ENCODE measurements at regions not wholly inside any gene's neighbourhood (a gene's known extent, or its start where the extent isn't known, plus 50 kb on each side); places are given as distances from the start of the nearest gene placed in this dataset.

DNA sequence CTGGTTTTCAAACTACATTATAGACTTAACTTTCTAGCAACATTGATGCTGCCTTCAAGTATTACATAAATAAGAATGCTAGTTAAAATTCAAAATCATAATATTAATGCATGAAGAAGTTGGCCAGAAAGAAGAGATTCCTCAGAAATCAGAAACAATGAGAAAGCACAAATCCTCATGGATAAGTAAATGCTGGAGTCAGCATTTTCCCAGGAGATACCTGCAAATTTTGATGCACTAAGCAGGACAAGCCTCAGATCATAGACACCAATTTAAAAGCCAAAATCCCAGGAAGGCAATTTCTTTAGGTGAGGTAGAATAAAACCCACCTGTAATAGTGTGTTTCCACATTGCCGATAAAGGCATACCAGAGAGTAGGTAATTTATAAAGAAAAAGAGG lies 305.2 kb upstream of the TBX18 start:
- Histone ChIP-seq H2BK12ac (ENCODE audit: low read length in 2 of 2) (no peak overlapping the region), H2BK15ac (ENCODE audit: low read depth, poor library complexity, severe bottlenecking) (no peak overlapping the region), H2AK5ac (ENCODE audit: low read length, severe bottlenecking) (no peak overlapping the region), H3K27me3 (ENCODE audit: control insufficient read depth in 1 of 2, insufficient read depth in 1 of 2, low read length in 2 of 2) (no peaks in the 10 kb centered on the region), H2BK120ac (ENCODE audit: low read depth, low read length) (no peak overlapping the region), H2BK5ac (ENCODE audit: low read depth, low read length, poor library complexity, severe bottlenecking) (no peak overlapping the region), H3K4me1 (ENCODE audit: control insufficient read depth, insufficient read depth, low read depth, low read length) (no peaks in the 10 kb centered on the region), H3K9me3 (ENCODE audit: control insufficient read depth, low read length) (no peaks in the 10 kb centered on the region), H3K4me3 (ENCODE audit: insufficient read depth in 1 of 2, low read depth in 1 of 2, low read length in 2 of 2) (no peak overlapping the region), H4K91ac (ENCODE audit: low read length) (no peak overlapping the region), H3K79me1 (replicated peaks; ENCODE audit: low read length, poor library complexity, severe bottlenecking) (no peaks in the 10 kb centered on the region), H3K36me3 (ENCODE audit: control insufficient read depth in 1 of 2, insufficient read depth in 2 of 2, low read depth in 1 of 2, low read length in 2 of 2) (no peaks in the 10 kb centered on the region), H3K23ac (ENCODE audit: low read length in 2 of 2) (no peak overlapping the region), H2AFZ (ENCODE audit: low read depth, low read length) (no peak overlapping the region), H3K14ac (ENCODE audit: low read length in 2 of 2) (no peak overlapping the region), H3K4me2 (ENCODE audit: low read length, poor library complexity, severe bottlenecking) (no peak overlapping the region), H3K9ac (ENCODE audit: low read length) (no peak overlapping the region), H4K8ac (ENCODE audit: low read length) (no peak overlapping the region), H3K18ac (ENCODE audit: low read depth in 1 of 2, low read length in 2 of 2) (no peak overlapping the region), H3K27ac (ENCODE audit: low read length, poor library complexity, severe bottlenecking) (no peak overlapping the region), H3K4ac (ENCODE audit: low read depth in 1 of 2, low read length in 2 of 2) (no peak overlapping the region)
- no peak for DNase-seq
- WGBS = 92% methylated on average over 1 of the region's 1 CpG

- Histone ChIP-seq H2BK12ac (ENCODE audit: low read length in 2 of 2) (no peak overlapping the region), H2BK15ac (ENCODE audit: low read depth, poor library complexity, severe bottlenecking) (no peak overlapping the region), H3K4me2 (ENCODE audit: low read length, poor library complexity, severe bottlenecking) (no peak overlapping the region), H3K14ac (ENCODE audit: low read length in 2 of 2) (no peak overlapping the region), H3K4ac (ENCODE audit: low read depth in 1 of 2, low read length in 2 of 2) (no peak overlapping the region), H3K27me3 (ENCODE audit: control insufficient read depth in 1 of 2, insufficient read depth in 1 of 2, low read length in 2 of 2) (no peaks in the 10 kb centered on the region), H3K4me1 (ENCODE audit: control insufficient read depth, insufficient read depth, low read depth, low read length) (no peaks in the 10 kb centered on the region), H2AK5ac (ENCODE audit: low read length, severe bottlenecking) (no peak overlapping the region), H4K91ac (ENCODE audit: low read length) (no peak overlapping the region), H3K4me3 (ENCODE audit: insufficient read depth in 1 of 2, low read depth in 1 of 2, low read length in 2 of 2) (no peak overlapping the region), H4K8ac (ENCODE audit: low read length) (no peak overlapping the region), H3K36me3 (ENCODE audit: control insufficient read depth in 1 of 2, insufficient read depth in 2 of 2, low read depth in 1 of 2, low read length in 2 of 2) (no peaks in the 10 kb centered on the region), H2BK5ac (ENCODE audit: low read depth, low read length, poor library complexity, severe bottlenecking) (no peak overlapping the region), H2AFZ (ENCODE audit: low read depth, low read length) (no peak overlapping the region), H3K27ac (ENCODE audit: low read length, poor library complexity, severe bottlenecking) (no peak overlapping the region), H3K9ac (ENCODE audit: low read length) (no peak overlapping the region), H3K23ac (ENCODE audit: low read length in 2 of 2) (no peak overlapping the region), H3K79me1 (replicated peaks; ENCODE audit: low read length, poor library complexity, severe bottlenecking) (no peaks in the 10 kb centered on the region), H3K18ac (ENCODE audit: low read depth in 1 of 2, low read length in 2 of 2) (no peak overlapping the region), H3K9me3 (ENCODE audit: control insufficient read depth, low read length) (no peaks in the 10 kb centered on the region), H2BK120ac (ENCODE audit: low read depth, low read length) (no peak overlapping the region)
- DNase-seq = no peak
- 86% methylated on average over 2 of the region's 2 CpGs for whole genome bisulfite sequencing
Measured at GRCh38 chr6:85068221-85068620, 303.8 kb upstream of the TBX18 start.

GRCh38 chr6:85066266-85066665 lies 301.9 kb upstream of the TBX18 start:
- Histone ChIP-seq H3K4ac (ENCODE audit: low read depth in 1 of 2, low read length in 2 of 2) (no peak overlapping the region), H2AK5ac (ENCODE audit: low read length, severe bottlenecking) (no peak overlapping the region), H3K79me1 (replicated peaks; ENCODE audit: low read length, poor library complexity, severe bottlenecking) (no peaks in the 10 kb centered on the region), H4K8ac (ENCODE audit: low read length) (no peak overlapping the region), H3K4me3 (ENCODE audit: insufficient read depth in 1 of 2, low read depth in 1 of 2, low read length in 2 of 2) (no peak overlapping the region), H3K36me3 (ENCODE audit: control insufficient read depth in 1 of 2, insufficient read depth in 2 of 2, low read depth in 1 of 2, low read length in 2 of 2) (no peaks in the 10 kb centered on the region), H2AFZ (ENCODE audit: low read depth, low read length) (no peak overlapping the region), H2BK120ac (ENCODE audit: low read depth, low read length) (no peak overlapping the region), H3K9ac (ENCODE audit: low read length) (peak overlapping the region; percentile 19), H3K4me1 (ENCODE audit: control insufficient read depth, insufficient read depth, low read depth, low read length) (no peaks in the 10 kb centered on the region), H4K91ac (ENCODE audit: low read length) (no peak overlapping the region), H3K9me3 (ENCODE audit: control insufficient read depth, low read length) (no peaks in the 10 kb centered on the region), H2BK5ac (ENCODE audit: low read depth, low read length, poor library complexity, severe bottlenecking) (no peak overlapping the region), H3K23ac (ENCODE audit: low read length in 2 of 2) (no peak overlapping the region), H3K14ac (ENCODE audit: low read length in 2 of 2) (no peak overlapping the region), H2BK12ac (ENCODE audit: low read length in 2 of 2) (no peak overlapping the region), H2BK15ac (ENCODE audit: low read depth, poor library complexity, severe bottlenecking) (no peak overlapping the region), H3K18ac (ENCODE audit: low read depth in 1 of 2, low read length in 2 of 2) (no peak overlapping the region), H3K27me3 (ENCODE audit: control insufficient read depth in 1 of 2, insufficient read depth in 1 of 2, low read length in 2 of 2) (no peaks in the 10 kb centered on the region), H3K27ac (ENCODE audit: low read length, poor library complexity, severe bottlenecking) (no peak overlapping the region), H3K4me2 (ENCODE audit: low read length, poor library complexity, severe bottlenecking) (no peak overlapping the region)
- WGBS = 79% methylated on average over 3 of the region's 5 CpGs
- DNase-seq = no peak

- Histone ChIP-seq H2AFZ (ENCODE audit: low read depth, low read length) (no peak overlapping the region), H2BK12ac (ENCODE audit: low read length in 2 of 2) (no peak overlapping the region), H3K9me3 (ENCODE audit: control insufficient read depth, low read length) (no peaks in the 10 kb centered on the region), H3K14ac (ENCODE audit: low read length in 2 of 2) (no peak overlapping the region), H3K79me1 (replicated peaks; ENCODE audit: low read length, poor library complexity, severe bottlenecking) (no peaks in the 10 kb centered on the region), H2BK120ac (ENCODE audit: low read depth, low read length) (no peak overlapping the region), H3K23ac (ENCODE audit: low read length in 2 of 2) (no peak overlapping the region), H4K91ac (ENCODE audit: low read length) (no peak overlapping the region), H3K4me2 (ENCODE audit: low read length, poor library complexity, severe bottlenecking) (no peak overlapping the region), H2BK15ac (ENCODE audit: low read depth, poor library complexity, severe bottlenecking) (no peak overlapping the region), H3K18ac (ENCODE audit: low read depth in 1 of 2, low read length in 2 of 2) (no peak overlapping the region), H3K9ac (ENCODE audit: low read length) (peak overlapping the region; percentile 25), H3K27ac (ENCODE audit: low read length, poor library complexity, severe bottlenecking) (no peak overlapping the region), H3K4ac (ENCODE audit: low read depth in 1 of 2, low read length in 2 of 2) (no peak overlapping the region), H3K27me3 (ENCODE audit: control insufficient read depth in 1 of 2, insufficient read depth in 1 of 2, low read length in 2 of 2) (no peaks in the 10 kb centered on the region), H3K4me3 (ENCODE audit: insufficient read depth in 1 of 2, low read depth in 1 of 2, low read length in 2 of 2) (no peak overlapping the region), H2AK5ac (ENCODE audit: low read length, severe bottlenecking) (no peak overlapping the region), H3K36me3 (ENCODE audit: control insufficient read depth in 1 of 2, insufficient read depth in 2 of 2, low read depth in 1 of 2, low read length in 2 of 2) (no peaks in the 10 kb centered on the region), H2BK5ac (ENCODE audit: low read depth, low read length, poor library complexity, severe bottlenecking) (no peak overlapping the region), H4K8ac (ENCODE audit: low read length) (no peak overlapping the region), H3K4me1 (ENCODE audit: control insufficient read depth, insufficient read depth, low read depth, low read length) (no peaks in the 10 kb centered on the region)
- no peak for DNase-seq
Measured at GRCh38 chr6:85065831-85066230, 301.4 kb upstream of the TBX18 start.

Measured in mesenchymal stem cell (in vitro differentiated cells and primary cell).